H1 (cell line): ENCODE measurements at regions not wholly inside any gene's neighbourhood (a gene's known extent, or its start where the extent isn't known, plus 50 kb on each side); places are given as distances from the start of the nearest gene placed in this dataset.
A peak's percentile ranks its signal among the peaks of the same experiment; 100 is the strongest.

Experiments used
- CTCF ChIA-PET: fragments of 300-600 bp; sonication (Branson Sonifier 250); formaldehyde crosslinking; loops from one replicate; lab custom pipeline; 2021; ENCODE audit not compliant: partially characterized antibody; lab: Charles Lee
- POLR2A ChIA-PET: fragments of 300-600 bp; sonication (Branson Sonifier 250); formaldehyde crosslinking; loops from one replicate; lab custom pipeline; 2021; ENCODE audit warnings: inconsistent platforms; ENCODE audit not compliant: partially characterized antibody; lab: Charles Lee
- DNase-seq, 2 experiments: peaks; one replicate each; pipeline versions ENCODE4 v3.0.0 to v3.0.0-alpha.2; 2010 to 2022; ENCODE audit warnings: low spot score in 2 of 2, low read depth in 1 of 2, mixed read lengths in 1 of 2
- FAIRE-seq: peaks from 2 replicates; lab custom pipeline; 2011; peaks lifted over from hg19 to GRCh38; lab: Jason Lieb, UNC
- H2AFZ ChIP-seq: 2 replicates; pipeline ENCODE4 v1.8.1; 2012; ENCODE audit warnings: low read length, inconsistent platforms
- H2AK5ac ChIP-seq: 2 replicates; pipeline ENCODE4 v1.6.1; 2013; ENCODE audit warnings: low read depth, low read length
- H2BK120ac ChIP-seq: replicated peaks from 2 replicates; pipeline ENCODE3; 2013; ENCODE audit warnings: low read depth, low read length, inconsistent platforms
- H2BK12ac ChIP-seq: 2 replicates; pipeline ENCODE4 v1.6.1; 2013; ENCODE audit warnings: low read depth, low read length
- H2BK15ac ChIP-seq: 2 replicates; pipeline ENCODE4 v1.6.1; 2013; ENCODE audit warnings: low read length
- H2BK20ac ChIP-seq: 2 replicates; pipeline ENCODE4 v1.6.1; 2013; ENCODE audit warnings: low read length
- H2BK5ac ChIP-seq: 2 replicates; pipeline ENCODE4 v1.6.1; 2013; ENCODE audit warnings: low read depth, low read length
- H3K14ac ChIP-seq: 2 replicates; pipeline ENCODE4 v1.6.1; 2013; ENCODE audit warnings: inconsistent platforms; ENCODE audit not compliant: insufficient read length
- H3K18ac ChIP-seq: 2 replicates; pipeline ENCODE4 v1.6.1; 2013; ENCODE audit warnings: low read length; ENCODE audit errors: extremely low read depth
- H3K23ac ChIP-seq: 2 replicates; pipeline ENCODE4 v1.6.1; 2013; ENCODE audit warnings: inconsistent platforms; ENCODE audit not compliant: insufficient read length
- H3K23me2 ChIP-seq: 2 replicates; pipeline ENCODE4 v1.6.1; 2013; ENCODE audit warnings: low read depth, low read length
- H3K27ac ChIP-seq: 2 replicates; pipeline ENCODE4 v1.6.1; 2011; ENCODE audit warnings: low read depth, low read length, inconsistent platforms
- H3K27me3 ChIP-seq, 4 experiments: replicated peaks in 1 of 4; 1 replicate in 1 of 4; 2 replicates in 3 of 4; pipeline versions ENCODE4 v1.6.1 to v1.8.1; 2011 to 2013; ENCODE audit warnings: low read length in 3 of 4, mild to moderate bottlenecking in 3 of 4, inconsistent platforms in 2 of 4, mixed read lengths in 2 of 4, moderate library complexity in 1 of 4; ENCODE audit not compliant: control insufficient read depth in 3 of 4, insufficient read depth in 3 of 4; ENCODE audit errors: extremely low read depth in 1 of 4
- H3K36me3 ChIP-seq, 4 experiments: 2 replicates each; pipeline versions ENCODE4 v1.6.1 to v1.8.1; 2011 to 2013; ENCODE audit warnings: mild to moderate bottlenecking in 4 of 4, low read length in 3 of 4, moderate library complexity in 2 of 4, control low read depth in 1 of 4, inconsistent platforms in 1 of 4; ENCODE audit not compliant: insufficient read depth in 4 of 4, control insufficient read depth in 2 of 4
- H3K4ac ChIP-seq: replicated peaks from 2 replicates; pipeline ENCODE3; 2013; ENCODE audit warnings: low read length, low read depth, mixed read lengths, inconsistent platforms; ENCODE audit not compliant: insufficient read length
- H3K4me1 ChIP-seq, 4 experiments: replicated peaks in 1 of 4; 1 replicate in 1 of 4; 2 replicates in 3 of 4; pipeline versions ENCODE4 v1.6.1 to v1.8.1; 2011 to 2013; ENCODE audit warnings: low read length in 3 of 4, inconsistent platforms in 2 of 4, mixed read lengths in 1 of 4; ENCODE audit not compliant: insufficient read depth in 4 of 4, control insufficient read depth in 3 of 4
- H3K4me2 ChIP-seq, 2 experiments: 2 replicates each; pipeline versions ENCODE4 v1.6.1 to v1.8.1; 2011 to 2013; ENCODE audit warnings: low read depth in 2 of 2, low read length in 2 of 2, control low read depth in 1 of 2, inconsistent platforms in 1 of 2, mild to moderate bottlenecking in 1 of 2; ENCODE audit not compliant: insufficient read depth in 1 of 2
- H3K4me3 ChIP-seq, 4 experiments: fragments of 200-600, 300-600 bp in 1 of 4; sonication (generic), shearing (Covaris generic), sonication (Bioruptor Twin) in 1 of 4; 2 replicates each; pipeline versions ENCODE4 v1.5.1 to v1.8.1; 2011 to 2016; ENCODE audit warnings: low read length in 4 of 4, low read depth in 3 of 4, control low read depth in 2 of 4, inconsistent platforms in 2 of 4, mild to moderate bottlenecking in 2 of 4, mixed read lengths in 1 of 4, moderate library complexity in 1 of 4; ENCODE audit not compliant: insufficient read depth in 2 of 4; ENCODE audit errors: extremely low read depth in 1 of 4
- H3K56ac ChIP-seq: replicated peaks from 2 replicates; pipeline ENCODE3; 2013; ENCODE audit warnings: low read depth, mild to moderate bottlenecking, mixed read lengths, low read length, inconsistent platforms; ENCODE audit not compliant: insufficient read length
- H3K79me1 ChIP-seq: 2 replicates; pipeline ENCODE4 v1.6.1; 2013; ENCODE audit warnings: low read depth, low read length, control low read depth
- H3K79me2 ChIP-seq, 2 experiments: 2 replicates each; pipeline versions ENCODE4 v1.6.1 to v1.8.1; 2012 to 2013; ENCODE audit warnings: low read length in 2 of 2, mild to moderate bottlenecking in 2 of 2, inconsistent platforms in 1 of 2; ENCODE audit not compliant: insufficient read depth in 2 of 2, control insufficient read depth in 1 of 2
- H3K9ac ChIP-seq, 4 experiments: replicated peaks in 1 of 4; 1 replicate in 1 of 4; 2 replicates in 3 of 4; pipeline versions ENCODE4 v1.6.1 to v1.8.1; 2011 to 2013; ENCODE audit warnings: low read depth in 3 of 4, low read length in 3 of 4, control low read depth in 2 of 4, mild to moderate bottlenecking in 2 of 4, moderate library complexity in 2 of 4, inconsistent platforms in 1 of 4; ENCODE audit errors: extremely low read depth in 1 of 4
- H3K9me3 ChIP-seq, 2 experiments: 2 replicates each; pipeline versions ENCODE4 v1.6.1 to v1.8.1; 2012 to 2013; ENCODE audit warnings: mild to moderate bottlenecking in 2 of 2, moderate library complexity in 2 of 2, control low read depth in 1 of 2, inconsistent platforms in 1 of 2, low read depth in 1 of 2, low read length in 1 of 2, mixed read lengths in 1 of 2; ENCODE audit not compliant: insufficient read depth in 2 of 2
- H4K20me1 ChIP-seq, 2 experiments: replicated peaks in 1 of 2; 2 replicates each; pipeline versions ENCODE3 to v1.8.1; 2011 to 2013; ENCODE audit warnings: inconsistent platforms in 2 of 2, low read length in 2 of 2, mild to moderate bottlenecking in 1 of 2; ENCODE audit not compliant: insufficient read depth in 2 of 2, control insufficient read depth in 1 of 2
- H4K5ac ChIP-seq: 2 replicates; pipeline ENCODE4 v1.6.1; 2013; ENCODE audit warnings: low read length, low read depth, mixed read lengths, inconsistent platforms; ENCODE audit not compliant: insufficient read length
- H4K8ac ChIP-seq: 2 replicates; pipeline ENCODE4 v1.8.0; 2013; ENCODE audit warnings: mild to moderate bottlenecking, moderate library complexity, low read length, inconsistent platforms; ENCODE audit not compliant: insufficient read depth; ENCODE audit errors: extremely low read depth
- H4K91ac ChIP-seq: replicated peaks from 2 replicates; pipeline ENCODE3; 2013; ENCODE audit warnings: low read length, mixed read lengths, inconsistent platforms; ENCODE audit not compliant: insufficient read length
- ATF2 ChIP-seq: IDR thresholded peaks from 2 replicates; pipeline ENCODE4 v1.6.1; 2012; ENCODE audit warnings: low read length, inconsistent platforms
- ATF3 ChIP-seq: IDR thresholded peaks from 2 replicates; pipeline ENCODE4 v1.6.1; 2011; ENCODE audit warnings: low read depth, mild to moderate bottlenecking, low read length; ENCODE audit not compliant: insufficient read depth
- BRCA1 ChIP-seq: IDR thresholded peaks from 2 replicates; pipeline ENCODE4 v1.6.1; 2012; ENCODE audit warnings: low read depth, low read length, improper control_type of control experiment
- CEBPB ChIP-seq: IDR thresholded peaks from 2 replicates; pipeline ENCODE4 v1.6.1; 2012; ENCODE audit warnings: low read depth, low read length
- CHD1 ChIP-seq: IDR thresholded peaks from 2 replicates; pipeline ENCODE4 v1.6.1; 2012; ENCODE audit warnings: low read depth, low read length, improper control_type of control experiment
- KDM5A ChIP-seq: fragments of 200-600 bp; IDR thresholded peaks from 2 replicates; pipeline ENCODE4 v1.7.1; 2012; ENCODE audit warnings: mild to moderate bottlenecking, low read length, inconsistent platforms, mixed read lengths
- NRF1 ChIP-seq: IDR thresholded peaks from 2 replicates; pipeline ENCODE4 v1.6.1; 2011; ENCODE audit warnings: mild to moderate bottlenecking, low read depth, low read length, improper control_type of control experiment
- SP2 ChIP-seq: IDR thresholded peaks from 2 replicates; pipeline ENCODE4 v1.6.1; 2012; ENCODE audit warnings: mild to moderate bottlenecking, low read length, inconsistent platforms
- TCF12 ChIP-seq: IDR thresholded peaks from 2 replicates; pipeline ENCODE4 v1.6.1; 2011; ENCODE audit warnings: low read depth, mild to moderate bottlenecking, low read length

GRCh38 chr5:116922532-116922931 is 347.9 kb upstream of the SEMA6A start:
- H3K23me2 ChIP-seq: no peaks in the 10 kb centered on the region
- no peaks in the 10 kb centered on the region for H3K79me2 ChIP-seq
- H2BK15ac ChIP-seq: no peak overlapping the region
- H3K79me1 ChIP-seq: no peaks in the 10 kb centered on the region
- no peak overlapping the region for H3K4me2 ChIP-seq
- TF ChIP-seq KDM5A: no peak
- TF ChIP-seq SP2: no peak
- TF ChIP-seq BRCA1: no peak
- TF ChIP-seq ATF3: no peak
- no peak for TF ChIP-seq NRF1
- no peak for TF ChIP-seq CHD1
- no peak for TF ChIP-seq TCF12
- no peak for TF ChIP-seq CEBPB
- no peak for TF ChIP-seq ATF2
- H4K5ac ChIP-seq: no peak overlapping the region
- H4K8ac ChIP-seq: no peak overlapping the region
- H4K91ac ChIP-seq: peak overlapping the region; percentile 41
- no peak overlapping the region for H3K14ac ChIP-seq
- H3K9ac ChIP-seq: no peak overlapping the region
- no peaks in the 10 kb centered on the region for H3K9me3 ChIP-seq
- no peak overlapping the region for H3K18ac ChIP-seq
- H2AK5ac ChIP-seq: no peak overlapping the region
- no peak overlapping the region for H2BK20ac ChIP-seq
- H2BK120ac ChIP-seq: peak overlapping the region; percentile 28
- H3K4me3 ChIP-seq: no peak overlapping the region
- H2BK5ac ChIP-seq: no peak overlapping the region
- peak overlapping the region; percentile 74 for H3K4ac ChIP-seq
- H3K27ac ChIP-seq: no peak overlapping the region
- H3K56ac ChIP-seq: no peak overlapping the region
- ChIA-PET POLR2A (no interaction called here), CTCF (interaction anchor here (1.8 kb wide), 1 partner anchor 9 kb away, joined by 4 read pairs; no protein-coding TSS in a partner anchor)
- DNase-seq: no peak
- peak overlapping the region; percentile 88; the same call in 1 of the 2 replicates for H2AFZ ChIP-seq
- H3K27me3 ChIP-seq: no peaks in the 10 kb centered on the region
- no peak for FAIRE-seq
- H3K36me3 ChIP-seq: no peaks in the 10 kb centered on the region
- H3K23ac ChIP-seq: no peak overlapping the region
- no peaks in the 10 kb centered on the region for H4K20me1 ChIP-seq
- no peak overlapping the region for H2BK12ac ChIP-seq
- H3K4me1 ChIP-seq: no peaks in the 10 kb centered on the region; a peak in 1 of 7 replicates
